Activated CD4-positive, alpha-beta T cell treated with anti-CD3 and anti-CD28 coated beads for 1 hour (primary cell): ENCODE measurements at regions not wholly inside any gene's neighbourhood (a gene's known extent, or its start where the extent isn't known, plus 50 kb on each side); places are given as distances from the start of the nearest gene placed in this dataset.

Experiments used
- DNase-seq: peaks from one replicate; pipeline ENCODE4 v3.0.0-alpha.2; 2020

DNA sequence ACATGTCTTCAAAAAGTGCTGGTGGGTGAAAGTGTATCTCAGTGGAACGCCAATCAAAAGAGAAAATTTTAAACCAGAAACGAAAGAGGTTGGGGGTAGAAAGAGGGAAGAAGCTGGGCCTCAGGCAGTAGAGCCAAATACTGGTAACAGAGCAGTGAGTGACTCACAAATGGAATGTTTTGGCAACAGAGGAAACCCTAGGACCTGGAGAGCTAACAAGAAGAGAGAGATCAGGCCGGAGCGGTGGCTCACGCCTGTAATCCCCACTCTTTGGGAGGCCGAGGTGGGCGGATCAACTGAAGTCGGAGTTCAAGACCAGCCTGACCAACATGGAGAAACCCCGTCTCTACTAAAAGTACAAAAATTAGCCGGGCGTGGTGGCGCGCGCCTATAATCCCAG is 450.8 kb upstream of the NAALADL2 start:
- no peak for DNase-seq

DNA sequence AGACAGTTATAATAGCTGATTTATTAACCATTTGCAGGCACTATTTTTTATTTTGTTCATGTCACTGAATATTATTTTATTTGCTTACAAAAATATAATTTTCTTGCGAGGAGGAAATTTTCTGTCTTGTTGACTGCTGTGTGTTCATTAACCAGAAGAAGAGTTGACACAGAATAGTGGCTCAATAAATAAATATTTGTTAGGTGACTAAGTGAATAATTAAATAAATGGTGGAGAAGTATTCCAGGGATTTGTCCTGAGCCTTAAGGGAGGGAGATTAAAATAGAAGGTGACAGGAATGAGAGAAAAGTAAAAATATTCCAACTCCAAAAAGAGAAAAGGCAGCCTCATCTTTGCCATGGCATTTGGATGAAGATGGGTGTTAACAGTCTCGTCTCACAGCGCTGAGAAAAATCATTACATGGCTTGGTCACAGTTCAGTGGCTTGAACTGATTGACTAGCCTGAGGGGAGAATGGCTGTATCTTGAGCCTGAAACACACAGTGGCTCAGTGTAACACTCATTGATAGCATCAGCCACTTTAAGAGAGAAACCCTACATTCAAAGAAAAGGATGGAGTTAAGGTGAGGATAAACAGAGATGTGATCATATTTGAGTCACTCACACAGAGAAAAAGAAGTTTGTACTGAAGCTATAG is 449.9 kb upstream of the NAALADL2 start:
- DNase-seq, result no peak

DNA sequence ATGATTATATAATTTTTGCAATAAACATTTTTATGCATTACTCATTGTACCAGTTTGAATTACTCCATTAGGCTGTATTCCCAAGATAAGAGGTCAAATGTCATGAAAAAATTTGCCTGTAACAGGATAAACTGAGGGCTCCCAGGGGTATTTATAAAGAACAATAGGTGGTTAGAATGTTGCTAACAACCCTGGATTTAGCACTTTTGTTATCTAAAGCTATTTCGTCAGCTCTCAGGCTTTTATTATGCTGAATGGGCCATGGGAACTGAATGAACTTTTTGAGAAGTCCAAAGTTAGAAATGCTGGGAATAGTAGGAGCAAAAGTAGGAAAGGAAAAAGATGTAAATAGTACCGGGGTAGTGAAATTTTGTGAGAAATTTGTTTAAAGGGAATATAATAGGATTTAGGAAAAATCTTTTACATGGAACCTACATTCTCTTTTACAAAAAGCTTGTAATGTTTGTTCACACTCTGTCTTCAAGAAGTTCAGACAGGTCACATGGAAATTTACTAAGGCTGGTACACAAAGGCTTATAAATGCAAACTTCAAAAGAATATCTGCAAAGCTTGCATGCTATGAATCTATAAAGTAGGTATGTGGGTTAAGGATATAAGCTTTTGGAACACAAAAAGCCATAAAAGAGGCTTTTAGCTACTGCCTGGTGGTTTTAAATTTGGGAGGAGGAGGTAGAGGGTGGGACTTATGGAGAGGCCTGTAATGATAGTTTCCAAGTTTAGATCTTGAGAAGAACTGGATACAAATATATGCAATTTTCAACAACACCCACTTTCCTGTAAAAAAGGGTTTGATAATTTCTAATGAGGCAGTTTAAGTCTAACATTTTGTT is 445.8 kb upstream of the NAALADL2 start:
- no peak for DNase-seq

DNA sequence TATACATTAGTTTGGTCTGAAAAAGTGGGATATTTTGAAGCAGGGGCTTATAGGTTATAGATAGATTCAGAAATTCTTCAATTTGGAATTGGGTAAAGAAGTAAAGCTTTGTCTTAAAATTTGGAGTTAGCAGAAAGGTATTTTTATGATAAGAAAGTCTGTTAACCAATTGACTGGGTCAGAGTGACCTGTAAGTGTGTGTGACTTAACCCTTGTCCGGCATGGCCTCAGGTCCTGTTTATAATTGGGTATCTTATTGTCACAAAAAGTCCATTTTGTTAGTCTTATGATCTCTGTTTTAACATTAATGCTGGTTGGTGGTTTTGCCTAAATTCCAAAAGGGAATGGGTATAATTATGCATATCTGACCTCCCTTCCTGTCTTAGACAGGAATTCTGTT is 444.2 kb upstream of the NAALADL2 start:
- no peak for DNase-seq

DNA sequence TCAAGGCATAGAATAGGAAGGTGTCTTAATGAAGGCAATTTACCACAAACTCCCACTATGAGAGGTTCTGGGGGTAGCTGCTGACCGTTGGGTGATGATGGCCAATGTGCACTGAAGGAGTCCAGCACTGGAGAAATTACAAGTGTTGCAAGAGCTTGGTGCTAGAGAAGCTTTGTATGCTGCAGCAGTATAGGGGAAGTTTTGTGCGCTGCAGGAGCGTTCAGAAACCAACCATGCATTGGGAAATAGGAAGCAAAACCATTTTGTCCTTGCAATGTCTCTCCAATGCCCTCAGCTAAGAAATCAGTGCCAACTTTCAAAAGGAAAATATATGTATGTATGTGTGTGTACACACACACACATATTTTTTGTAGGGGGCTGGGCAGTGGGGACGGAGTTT is 441.6 kb upstream of the NAALADL2 start:
- no peak for DNase-seq

DNA sequence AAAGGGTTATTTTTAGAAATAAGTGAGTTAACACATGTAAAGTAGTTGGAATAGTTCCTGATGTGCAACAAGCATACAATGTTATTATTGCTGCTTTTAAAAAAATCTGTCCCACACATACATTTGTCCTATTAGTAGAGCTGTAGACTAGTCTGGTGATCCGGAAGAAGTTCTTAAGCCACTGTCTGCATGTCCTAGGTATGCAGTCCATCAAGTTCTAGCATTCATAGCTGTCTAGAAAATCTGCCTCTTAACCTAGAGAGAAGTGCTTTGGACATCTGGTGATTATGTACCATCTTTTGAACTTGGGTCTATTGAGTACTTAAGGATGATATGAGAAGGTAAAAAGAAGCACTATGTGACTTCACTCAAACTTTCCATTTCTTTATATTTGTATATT is 439.9 kb upstream of the NAALADL2 start:
- no peak for DNase-seq

DNA sequence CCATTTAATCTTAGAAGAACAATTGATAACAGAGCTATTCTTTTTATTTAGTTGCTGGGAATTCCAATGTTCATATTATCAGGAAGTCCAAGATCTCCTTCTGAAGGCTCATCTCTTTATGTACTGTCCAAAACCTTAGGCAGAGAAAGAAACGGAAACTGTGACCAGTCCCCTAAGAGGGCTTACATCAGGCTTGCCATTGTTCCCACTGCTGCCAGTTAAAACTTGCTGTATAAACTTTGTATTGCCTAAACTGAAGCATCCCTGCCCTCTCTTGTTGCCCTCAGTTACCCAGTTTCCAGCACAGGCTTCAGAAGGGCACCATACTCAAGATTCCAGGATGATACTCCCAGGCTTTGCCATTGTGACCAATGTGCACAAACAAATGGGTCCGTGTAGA is 435.2 kb upstream of the NAALADL2 start:
- no peak for DNase-seq

DNA sequence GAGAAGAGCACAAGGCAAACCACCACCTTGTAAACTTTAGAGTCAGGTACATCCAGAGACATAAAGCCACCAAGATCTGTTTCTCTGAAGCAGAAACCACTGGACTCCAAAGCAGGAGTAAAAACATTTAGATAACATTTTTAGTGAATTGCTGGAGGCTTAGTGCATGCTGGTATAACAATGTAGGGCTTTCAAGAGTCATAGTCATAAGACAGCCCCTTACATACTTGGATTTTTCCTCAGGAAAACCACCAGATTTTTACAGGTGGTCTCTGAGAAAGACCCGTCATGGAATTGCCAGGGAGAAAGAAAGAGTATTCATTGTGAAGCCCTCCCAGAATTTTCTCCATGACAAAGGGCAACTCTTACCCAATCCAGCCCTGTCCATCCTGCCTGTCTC is 434.5 kb upstream of the NAALADL2 start:
- no peak for DNase-seq

DNA sequence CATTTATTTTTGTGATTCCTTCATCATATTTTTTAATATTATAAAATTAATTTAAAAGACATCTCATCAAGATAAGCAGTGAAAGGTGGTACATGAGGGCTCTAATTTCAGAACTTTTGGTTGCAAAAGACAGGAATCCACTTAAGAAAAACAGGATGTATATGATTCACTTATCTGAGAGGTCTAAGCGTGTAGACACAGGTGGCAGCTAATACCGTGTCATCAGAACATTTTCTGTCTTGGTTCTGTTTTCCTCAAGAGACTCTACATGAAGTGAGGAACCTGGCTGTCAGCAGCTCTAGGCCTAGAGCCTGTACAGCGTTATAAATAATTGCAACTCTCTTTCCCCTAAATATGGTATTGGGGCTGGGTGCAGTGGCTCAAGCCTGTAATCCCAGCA is 433.7 kb upstream of the NAALADL2 start:
- DNase-seq, result no peak

DNA sequence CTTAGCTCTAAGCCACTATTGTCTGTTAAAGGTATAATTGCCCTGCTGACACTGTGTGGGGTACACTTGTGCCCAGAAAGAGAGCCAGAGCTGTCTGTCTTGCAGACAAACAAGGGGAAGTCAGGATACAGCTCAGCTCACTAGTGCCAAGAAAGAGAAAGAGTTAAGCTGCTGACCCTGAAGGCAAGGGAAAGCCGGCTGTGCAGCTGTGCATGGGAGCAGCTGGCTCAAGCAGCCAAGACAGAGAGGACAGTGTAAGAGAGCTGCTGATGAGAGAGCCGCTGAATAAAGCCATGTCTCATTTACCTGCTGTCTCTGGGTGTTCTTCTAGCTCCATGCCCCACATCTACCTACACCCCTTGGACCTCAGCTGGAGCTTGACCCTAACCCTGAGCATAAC is 428.1 kb upstream of the NAALADL2 start:
- DNase-seq, result no peak

DNA sequence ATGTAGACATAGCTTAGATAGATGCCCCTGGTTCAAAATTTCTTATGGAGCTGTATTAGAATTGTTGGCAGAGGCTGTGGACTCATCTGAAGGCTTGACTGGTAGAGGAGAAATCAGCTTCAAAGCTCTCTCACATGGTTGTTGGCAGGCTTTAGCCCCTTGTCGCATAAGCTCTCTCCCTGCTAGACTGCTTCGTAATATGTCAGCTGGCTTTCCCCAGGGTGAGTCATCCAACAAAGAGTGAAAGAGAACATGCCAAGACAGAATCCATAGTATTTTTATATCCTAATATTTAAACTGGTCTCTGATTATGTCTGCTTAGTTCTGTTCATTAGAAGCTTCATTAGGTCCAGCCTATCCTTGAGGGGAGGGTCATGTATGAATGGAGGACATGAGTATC is 427.4 kb upstream of the NAALADL2 start:
- DNase-seq, result no peak

DNA sequence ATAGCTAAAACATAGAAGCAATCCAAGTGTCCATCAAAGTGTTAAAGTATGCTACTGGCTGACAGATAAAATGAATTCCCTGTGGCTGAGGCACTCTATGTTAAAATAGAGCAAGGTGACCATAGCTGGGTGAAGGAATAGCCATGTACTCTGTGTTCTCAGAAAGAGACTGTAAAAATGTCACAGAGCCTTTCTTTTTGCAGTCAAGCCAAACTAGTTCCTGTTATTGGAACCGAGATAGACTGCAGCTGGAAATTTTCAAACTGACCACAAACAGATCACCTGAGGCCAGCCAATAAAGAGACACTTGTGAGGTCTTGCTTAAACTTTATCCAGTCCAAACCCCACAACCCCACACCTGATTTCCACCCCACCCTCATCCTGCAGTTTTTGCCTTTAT is 422.8 kb upstream of the NAALADL2 start:
- no peak for DNase-seq

DNA sequence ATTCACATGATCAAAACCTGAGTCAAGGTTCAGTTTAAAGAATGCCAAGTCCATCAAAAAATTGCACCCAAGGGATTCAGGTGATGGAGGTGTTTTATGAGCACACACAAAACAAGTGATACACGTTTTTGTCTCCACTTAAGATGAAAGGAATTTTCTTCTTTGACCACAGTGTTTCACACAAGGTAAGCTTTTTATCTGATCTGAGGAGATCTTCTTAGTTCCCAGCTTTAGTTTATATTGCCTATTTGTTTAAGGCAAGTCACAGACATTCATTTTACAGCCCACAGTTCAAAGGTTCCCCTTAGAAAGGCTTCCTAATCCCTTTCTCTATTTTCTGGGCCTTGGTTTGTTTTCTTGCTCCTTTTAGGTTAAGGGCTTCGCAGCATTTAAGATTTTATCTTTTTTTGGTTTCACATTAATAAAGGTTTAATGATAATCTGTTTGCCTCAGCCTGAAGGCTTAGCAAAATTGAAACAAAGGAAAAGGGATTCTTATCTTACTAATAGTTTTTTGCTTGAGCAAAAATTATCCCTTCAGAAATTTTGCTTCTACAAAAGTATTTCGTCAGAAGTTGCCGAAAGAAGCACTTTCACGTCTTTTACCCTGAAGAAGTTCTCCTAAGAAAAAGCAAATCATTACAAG is 420.5 kb upstream of the NAALADL2 start:
- no peak for DNase-seq

DNA sequence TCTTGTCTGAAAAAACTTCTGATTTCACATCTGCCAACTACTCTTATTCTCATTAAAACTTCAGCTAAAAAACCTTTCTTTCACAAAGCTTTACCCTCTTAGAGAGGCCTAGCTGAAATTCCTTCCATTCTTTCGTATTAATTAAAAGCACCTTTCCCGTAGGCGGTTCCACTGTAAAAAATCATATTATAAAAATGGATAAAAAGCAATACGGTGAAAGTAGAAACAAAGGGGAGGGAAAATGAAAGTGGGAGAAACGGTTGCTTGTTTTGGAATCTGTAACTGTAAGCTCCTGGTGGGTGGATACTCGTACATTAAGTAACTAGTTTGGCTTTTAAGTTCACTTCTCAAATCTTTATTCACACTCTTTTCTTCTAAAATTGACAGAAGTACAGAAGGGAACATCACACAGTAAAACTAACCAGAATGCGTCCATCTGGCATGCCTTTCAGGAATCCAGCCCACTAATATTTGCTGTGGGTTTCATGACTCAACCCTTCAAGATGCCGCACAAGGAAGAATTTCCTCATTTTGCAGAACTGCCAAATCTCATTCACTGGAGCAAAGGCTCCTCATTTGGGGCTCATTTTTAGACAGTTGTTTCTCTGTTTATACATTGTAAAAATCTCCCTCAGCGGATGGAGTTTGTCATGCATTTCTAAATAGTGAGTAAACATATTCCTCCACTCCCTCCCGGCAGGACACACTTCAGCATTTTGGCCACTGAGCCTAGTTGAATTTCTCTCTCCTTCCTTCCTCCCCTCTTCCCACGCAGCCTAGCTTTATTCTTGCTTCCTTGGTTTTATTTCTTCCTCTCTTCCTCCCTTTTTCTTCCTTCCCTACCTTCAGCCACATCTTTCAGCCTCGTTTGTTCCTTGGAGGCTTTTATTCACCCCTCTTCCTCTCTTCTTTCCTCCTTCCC is 419.5 kb upstream of the NAALADL2 start:
- DNase-seq, result no peak

DNA sequence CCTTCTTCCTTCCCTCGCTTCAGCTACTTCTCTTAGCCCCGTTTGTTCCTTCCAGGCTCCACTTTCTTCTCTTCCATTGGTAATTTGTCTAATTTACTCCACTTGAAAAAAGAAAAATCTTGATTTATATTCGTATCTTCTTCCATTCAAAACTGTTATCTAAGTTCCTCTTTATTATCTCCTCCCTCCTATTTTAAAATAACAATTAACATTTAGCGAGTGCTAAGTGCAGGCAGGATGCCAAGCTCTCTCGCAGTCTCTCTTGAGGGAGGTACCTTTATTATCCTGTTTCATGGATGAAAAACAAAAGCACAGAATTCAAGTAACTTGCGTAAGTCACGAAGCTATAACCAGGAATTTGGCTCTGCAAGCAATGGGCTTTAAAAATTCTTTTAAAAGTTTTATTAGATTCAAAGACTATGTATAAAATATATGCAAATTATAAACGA is 418.9 kb upstream of the NAALADL2 start:
- no peak for DNase-seq

DNA sequence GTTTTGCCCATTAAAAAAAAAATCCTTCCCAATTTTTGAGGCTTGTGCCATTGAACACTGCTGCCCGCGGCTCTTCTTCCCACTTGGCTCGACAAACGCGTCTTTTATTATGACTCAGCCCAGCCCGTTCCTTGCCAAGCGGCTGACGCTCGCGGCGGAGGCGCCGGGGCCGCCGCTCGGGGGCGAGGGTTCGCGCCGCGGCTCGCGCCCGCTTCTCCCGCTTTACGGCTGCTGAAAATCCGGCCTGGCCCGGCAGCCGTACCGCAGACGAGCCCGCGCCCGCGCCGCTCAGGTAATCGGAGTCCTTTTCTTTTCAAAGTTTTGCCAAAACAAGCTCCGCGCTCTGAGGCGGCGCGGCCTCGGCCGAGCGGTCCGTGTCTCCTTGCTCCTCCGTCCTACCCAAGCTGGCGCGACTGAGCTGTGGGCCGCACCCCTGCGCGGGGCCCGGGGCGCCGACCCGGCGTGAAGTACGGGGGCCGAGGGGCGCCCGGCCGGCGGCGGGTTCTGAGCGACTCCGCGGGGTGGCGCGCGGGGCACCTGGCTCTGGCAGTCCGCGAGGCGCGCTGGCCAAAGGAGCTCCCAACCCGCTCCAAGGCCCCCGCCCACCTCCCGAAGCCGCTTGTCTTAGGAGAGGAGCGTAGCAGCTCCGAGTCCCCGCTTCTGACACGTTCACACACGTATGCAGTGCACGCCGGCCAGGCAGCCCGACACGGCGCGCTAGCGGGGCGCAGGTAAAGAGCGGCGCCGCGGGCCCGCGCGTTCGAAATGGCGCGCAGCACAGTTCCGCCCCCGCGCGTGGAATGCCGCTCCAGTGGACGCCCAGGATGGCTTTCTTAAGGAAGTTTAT is 418.2 kb upstream of the NAALADL2 start:
- DNase-seq, result peak; percentile 17

DNA sequence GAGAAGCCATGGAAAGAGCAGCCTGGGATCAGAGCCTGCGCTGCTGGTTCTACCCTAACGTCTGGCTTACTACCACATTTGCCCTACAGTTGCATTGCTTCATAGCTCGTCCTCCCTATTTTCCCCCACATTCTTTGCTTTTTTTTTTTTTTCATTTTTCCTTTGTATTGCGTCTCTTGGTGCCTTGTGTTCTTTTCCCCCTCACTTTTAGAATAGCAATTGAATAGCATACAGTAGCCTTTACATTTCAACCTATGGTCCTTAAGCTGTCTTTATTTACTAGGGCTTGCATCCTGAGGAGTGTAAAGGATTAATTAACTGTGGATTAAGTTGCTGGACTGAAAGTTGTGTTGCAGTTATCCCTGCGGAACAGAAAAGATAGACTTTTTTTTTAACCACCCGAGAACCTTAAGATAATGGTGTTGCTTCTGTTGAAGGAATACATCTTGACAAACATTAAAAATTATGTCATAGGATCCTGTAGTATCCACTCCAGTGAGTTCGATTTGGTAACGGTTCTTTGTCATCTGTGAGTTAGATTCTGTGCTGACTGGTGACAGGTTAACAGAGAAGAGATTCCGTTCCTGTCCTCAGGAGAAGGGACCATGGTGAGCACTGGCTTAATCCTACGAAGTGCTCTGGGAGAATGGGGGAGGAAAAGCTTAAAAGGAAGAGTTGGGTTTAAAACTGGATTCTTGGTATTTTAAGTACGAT is 417.4 kb upstream of the NAALADL2 start:
- DNase-seq, result no peak

DNA sequence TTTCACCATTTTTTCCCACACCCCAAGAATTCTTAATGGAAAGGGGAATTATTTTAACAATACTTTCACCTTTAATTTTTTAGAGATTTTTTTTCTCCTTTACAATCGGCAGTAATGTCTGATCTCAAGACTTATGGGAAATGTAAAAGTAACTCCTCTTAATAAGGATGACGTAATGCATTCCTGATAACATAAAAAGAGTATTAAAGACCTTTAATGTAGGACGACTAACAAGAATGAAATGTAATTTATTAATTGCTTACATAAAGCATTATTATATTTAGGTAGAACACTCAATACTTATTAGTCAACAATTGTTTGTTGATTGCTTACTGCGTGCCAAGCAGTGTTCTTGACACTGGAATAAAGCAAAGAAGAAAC is 416.8 kb upstream of the NAALADL2 start:
- DNase-seq, result no peak

DNA sequence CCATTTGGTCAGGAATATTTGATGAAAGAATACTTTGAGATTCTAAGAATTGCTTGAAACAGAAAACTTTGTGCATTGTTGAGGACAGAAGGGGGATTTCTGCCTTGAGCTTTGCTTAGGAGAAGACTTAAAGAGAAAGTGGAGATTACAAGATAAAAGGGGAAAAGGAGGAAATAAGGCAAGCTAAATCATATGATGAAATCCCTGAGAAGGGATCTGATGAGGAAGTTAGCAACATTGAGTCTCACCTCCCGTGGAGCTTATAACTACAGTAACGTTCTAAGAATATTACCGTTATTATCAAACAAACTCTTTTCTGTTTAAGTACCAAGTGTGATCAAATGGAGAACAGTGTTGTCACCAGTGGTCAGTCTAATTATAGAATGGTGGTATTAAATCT is 414.7 kb upstream of the NAALADL2 start:
- no peak for DNase-seq

DNA sequence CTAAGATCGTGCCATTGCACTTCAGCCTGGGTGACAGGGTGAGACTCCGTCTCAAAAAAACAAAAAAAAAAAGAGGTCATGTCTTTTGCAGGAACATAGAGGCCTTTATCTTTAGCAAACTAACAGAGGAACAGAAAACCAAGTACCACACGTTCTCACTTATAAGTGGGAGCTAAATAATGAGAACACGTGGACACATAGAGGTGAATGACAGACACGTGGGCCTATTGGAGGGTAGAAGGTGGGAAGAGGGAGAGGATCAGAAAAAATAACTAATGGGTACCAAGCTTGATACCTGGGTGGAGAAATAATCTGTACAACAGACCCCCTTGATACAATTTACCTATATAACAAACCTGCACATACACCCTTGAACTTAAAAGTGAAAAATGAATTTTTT is 401.4 kb upstream of the NAALADL2 start:
- no peak for DNase-seq

DNA sequence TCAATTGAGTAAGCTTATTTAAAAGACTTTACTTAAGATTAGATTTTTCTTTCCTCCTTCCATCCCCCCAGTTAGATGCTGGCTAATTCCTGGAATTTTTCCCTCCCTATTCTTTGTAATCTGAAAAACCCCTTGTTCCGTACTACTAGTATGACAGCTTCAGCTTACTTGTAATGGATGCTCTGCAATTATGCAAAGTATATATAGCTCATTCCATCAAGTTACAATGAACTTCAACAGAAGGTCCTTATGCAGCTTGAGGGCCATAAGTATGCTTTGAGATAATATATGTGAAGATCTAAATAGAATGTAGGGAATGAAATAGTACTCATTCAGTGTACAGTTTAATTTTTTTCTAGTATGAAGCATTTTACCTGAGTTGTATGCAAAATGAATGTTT is 398.3 kb upstream of the NAALADL2 start:
- DNase-seq, result no peak
